Erythroblast (primary cell): ENCODE measurements at regions not wholly inside any gene's neighbourhood (a gene's known extent, or its start where the extent isn't known, plus 50 kb on each side); places are given as distances from the start of the nearest gene placed in this dataset.

Experiments used
- GATA1 ChIP-seq: IDR thresholded peaks from 2 replicates; pipeline ENCODE4 v1.6.1; 2011; ENCODE audit warnings: low read depth, mild to moderate bottlenecking, control low read depth, low read length, moderate library complexity
- POLR2A ChIP-seq: IDR thresholded peaks from 2 replicates; pipeline ENCODE4 v1.6.1; 2011; ENCODE audit warnings: mild to moderate bottlenecking, low read length

- no peak for TF ChIP-seq POLR2A
- no peak for TF ChIP-seq GATA1
Measured at GRCh38 chr20:58011947-58012610, 216.4 kb downstream of the ANKRD60 start.
